Body of pancreas (tissue), 4 donors: ENCODE measurements at regions not wholly inside any gene's neighbourhood (a gene's known extent, or its start where the extent isn't known, plus 50 kb on each side); places are given as distances from the start of the nearest gene placed in this dataset.

Experiments
- ATAC-seq: fragments of 150-250 bp; one replicate; pipeline ENCODE4 v1.9.1; 2016
- DNase-seq, 4 donors: peaks; one replicate each; pipeline ENCODE4 v3.0.0-alpha.2; 2019
- H3K27ac ChIP-seq, 4 donors: fragments of 200-600 bp; sonication (generic); 1 replicate in 3 of 4; 2 replicates in 1 of 4; pipeline versions ENCODE4 v1.5.1 to v1.6.1; 2016 to 2019; ENCODE audit warnings: mild to moderate bottlenecking in 1 of 4, mixed read lengths in 1 of 4, moderate library complexity in 1 of 4
- H3K27me3 ChIP-seq, 2 donors: fragments of 200-600 bp; sonication (generic); one replicate each; pipeline ENCODE4 v1.6.0; 2016; ENCODE audit warnings: mild to moderate bottlenecking in 1 of 2
- H3K36me3 ChIP-seq, 2 donors: fragments of 200-600 bp; sonication (generic); replicated peaks in 1 of 2; 2 replicates each; pipeline ENCODE4 v1.5.1; 2016; ENCODE audit warnings: low read depth in 2 of 2; ENCODE audit not compliant: insufficient read depth in 1 of 2
- H3K4me1 ChIP-seq: fragments of 200-600 bp; sonication (generic); one replicate; pipeline ENCODE4 v1.6.0; 2016
- H3K4me3 ChIP-seq, 2 donors: fragments of 200-600 bp; sonication (generic); 1 replicate in 1 of 2; 2 replicates in 1 of 2; pipeline ENCODE4 v1.5.1; 2016 to 2019
- H3K9me3 ChIP-seq, 3 donors: fragments of 200-600 bp; sonication (generic); 1 replicate in 2 of 3; 2 replicates in 1 of 3; pipeline ENCODE4 v1.5.1; 2016
- POLR2A ChIP-seq, 3 donors: fragments of 450-650 bp; IDR thresholded peaks; one replicate each; pipeline ENCODE4 v1.6.1; 2016; ENCODE audit warnings: antibody characterized with exemption in 3 of 3, mild to moderate bottlenecking in 2 of 3
- WGBS, 2 donors: methylation state at CpG; one replicate each; pipeline ENCODE4 v1.1.5; 2017; 5-methylcytosine and 5-hydroxymethylcytosine counted together
- intact Hi-C: fragments of 100-400 bp; cut with DNase I; formaldehyde crosslinking; loops from one replicate; pipeline ENCODE4 v1.15.1; 2023
- TF ChIP-seq, protein P1 (sequence below), 7 experiments: fragments of 450-650 bp in 4 of 7; fragments of 200-600 bp in 3 of 7; sonication (generic) in 3 of 7; IDR thresholded peaks; one replicate each; pipeline ENCODE4 v1.5.1; 2016 to 2019; ENCODE audit warnings: antibody characterized with exemption in 7 of 7

- Histone ChIP-seq H3K27me3 (no peaks in the 10 kb centered on the region), H3K27ac (no peak overlapping the region), H3K4me3 (no peak overlapping the region), H3K9me3 (no peaks in the 10 kb centered on the region), H3K36me3 (no peaks in the 10 kb centered on the region), H3K4me1 (no peaks in the 10 kb centered on the region)
- TF ChIP-seq, protein P1, sequence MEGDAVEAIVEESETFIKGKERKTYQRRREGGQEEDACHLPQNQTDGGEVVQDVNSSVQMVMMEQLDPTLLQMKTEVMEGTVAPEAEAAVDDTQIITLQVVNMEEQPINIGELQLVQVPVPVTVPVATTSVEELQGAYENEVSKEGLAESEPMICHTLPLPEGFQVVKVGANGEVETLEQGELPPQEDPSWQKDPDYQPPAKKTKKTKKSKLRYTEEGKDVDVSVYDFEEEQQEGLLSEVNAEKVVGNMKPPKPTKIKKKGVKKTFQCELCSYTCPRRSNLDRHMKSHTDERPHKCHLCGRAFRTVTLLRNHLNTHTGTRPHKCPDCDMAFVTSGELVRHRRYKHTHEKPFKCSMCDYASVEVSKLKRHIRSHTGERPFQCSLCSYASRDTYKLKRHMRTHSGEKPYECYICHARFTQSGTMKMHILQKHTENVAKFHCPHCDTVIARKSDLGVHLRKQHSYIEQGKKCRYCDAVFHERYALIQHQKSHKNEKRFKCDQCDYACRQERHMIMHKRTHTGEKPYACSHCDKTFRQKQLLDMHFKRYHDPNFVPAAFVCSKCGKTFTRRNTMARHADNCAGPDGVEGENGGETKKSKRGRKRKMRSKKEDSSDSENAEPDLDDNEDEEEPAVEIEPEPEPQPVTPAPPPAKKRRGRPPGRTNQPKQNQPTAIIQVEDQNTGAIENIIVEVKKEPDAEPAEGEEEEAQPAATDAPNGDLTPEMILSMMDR (IDR thresholded peaks at IDR 0.05): no peak
- no peak for TF ChIP-seq POLR2A (IDR thresholded peaks at IDR 0.05)
- WGBS, 2 donors: 72 to 88% methylated on average over 5 of the region's 5 CpGs
- intact Hi-C loops: no loop called here
- ATAC-seq (no peak), DNase-seq (no peak)
Observed at GRCh38 chr14:22486675-22487074, 102.3 kb downstream of the DAD1 start.

GRCh38 chr14:22485649-22486048 is 103.4 kb downstream of the DAD1 start:
- Histone ChIP-seq H3K9me3 (no peaks in the 10 kb centered on the region), H3K4me1 (no peaks in the 10 kb centered on the region), H3K4me3 (no peak overlapping the region), H3K27me3 (no peaks in the 10 kb centered on the region), H3K27ac (no peak overlapping the region), H3K36me3 (no peaks in the 10 kb centered on the region)
- intact Hi-C loops: no loop called here
- 63 to 68% methylated on average over 6 of the region's 6 CpGs for WGBS, 2 donors
- TF ChIP-seq POLR2A (IDR thresholded peaks at IDR 0.05): no peak
- TF ChIP-seq, protein P1 (IDR thresholded peaks at IDR 0.05): no peak
- DNase-seq (no peak), ATAC-seq (no peak)

GRCh38 chr14:22485178-22485577 is 103.8 kb downstream of the DAD1 start:
- DNase-seq: no peak
- Histone ChIP-seq H3K36me3 (no peaks in the 10 kb centered on the region), H3K27me3 (no peaks in the 10 kb centered on the region), H3K4me3 (no peak overlapping the region), H3K27ac (no peak overlapping the region), H3K9me3 (no peaks in the 10 kb centered on the region), H3K4me1 (no peaks in the 10 kb centered on the region)
- intact Hi-C loops: no loop called here
- 20 to 40% methylated on average over 1 of the region's 1 CpG for WGBS, 2 donors
- ATAC-seq: no peak
- TF ChIP-seq, protein P1 (IDR thresholded peaks at IDR 0.05): no peak
- no peak for TF ChIP-seq POLR2A (IDR thresholded peaks at IDR 0.05)

DNA sequence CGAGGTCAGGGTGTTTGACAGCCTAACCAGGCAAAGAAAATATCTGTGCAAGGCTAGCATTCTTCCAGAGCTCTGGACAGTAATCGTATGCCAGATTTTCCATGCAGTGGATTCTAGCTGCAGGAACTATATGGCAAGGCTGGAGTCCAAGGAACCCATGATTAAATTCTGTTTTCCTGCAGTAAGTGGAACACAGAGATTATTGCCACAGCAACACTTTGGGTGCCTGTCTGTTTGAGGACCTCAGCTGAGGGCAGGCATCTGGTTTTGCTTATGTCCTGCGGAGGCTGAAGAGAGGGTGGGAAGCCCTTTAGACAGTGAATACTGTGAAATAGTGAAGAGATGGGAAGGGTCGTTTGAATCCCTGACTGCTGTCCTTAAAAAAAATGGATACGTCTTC is 104.4 kb downstream of the DAD1 start:
- Histone ChIP-seq H3K36me3 (no peaks in the 10 kb centered on the region), H3K27ac (no peak overlapping the region), H3K4me1 (no peaks in the 10 kb centered on the region), H3K9me3 (no peaks in the 10 kb centered on the region), H3K27me3 (no peaks in the 10 kb centered on the region), H3K4me3 (no peak overlapping the region)
- ATAC-seq (no peak), DNase-seq (no peak)
- 56 to 60% methylated on average over 5 of the region's 5 CpGs for WGBS, 2 donors
- intact Hi-C loops: no loop called here
- TF ChIP-seq, protein P1 (IDR thresholded peaks at IDR 0.05): no peak
- TF ChIP-seq POLR2A (IDR thresholded peaks at IDR 0.05): no peak

DNA sequence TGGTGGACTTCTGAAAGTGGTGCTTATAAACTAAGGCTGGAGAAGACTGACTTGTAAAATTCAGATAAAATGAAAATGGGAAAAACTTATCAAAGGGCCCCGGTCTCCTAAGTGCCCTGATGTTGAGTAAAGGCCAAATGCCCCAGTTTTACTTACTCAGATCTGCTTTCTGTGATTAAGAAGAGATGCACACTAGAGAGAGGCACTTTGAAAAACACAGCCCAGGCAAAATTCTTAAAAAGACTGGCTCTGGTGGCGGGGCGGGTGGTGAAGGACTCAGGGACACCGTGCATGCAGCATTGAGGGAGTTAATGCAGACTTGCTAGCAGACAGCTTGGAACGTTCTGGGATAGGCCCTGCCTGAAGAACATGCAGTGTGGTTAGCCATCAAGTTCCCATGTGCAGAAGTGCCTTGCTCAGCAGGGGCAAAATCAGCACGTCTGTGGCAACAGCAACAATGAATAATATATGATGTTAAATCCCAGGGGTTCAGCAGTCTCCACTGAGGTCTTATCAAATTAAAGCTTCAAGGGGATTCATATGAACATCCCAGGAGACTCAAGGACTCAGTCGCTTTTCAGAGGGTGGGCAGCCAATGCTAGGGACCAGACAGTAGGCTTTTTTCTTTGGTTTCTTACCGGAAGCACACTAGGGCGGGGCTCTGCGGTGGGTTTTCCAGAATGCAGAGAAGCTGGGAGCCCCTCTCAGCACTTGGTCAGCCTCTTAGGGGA is 105.0 kb downstream of the DAD1 start:
- Histone ChIP-seq H3K4me3 (no peak overlapping the region), H3K36me3 (no peaks in the 10 kb centered on the region), H3K4me1 (no peaks in the 10 kb centered on the region), H3K9me3 (no peaks in the 10 kb centered on the region), H3K27me3 (no peaks in the 10 kb centered on the region), H3K27ac (no peak overlapping the region)
- no peak for ATAC-seq
- no peak for DNase-seq
- WGBS, 2 donors: 69% methylated on average over 10 of the region's 10 CpGs
- TF ChIP-seq, protein P1 (IDR thresholded peaks at IDR 0.05): no peak
- TF ChIP-seq POLR2A (IDR thresholded peaks at IDR 0.05): no peak
- intact Hi-C loops: no loop called here
